Omental fat pad (tissue), 3 donors: ENCODE measurements at regions not wholly inside any gene's neighbourhood (a gene's known extent, or its start where the extent isn't known, plus 50 kb on each side); places are given as distances from the start of the nearest gene placed in this dataset.

Source experiments
- ATAC-seq: fragments of 150-250 bp; one replicate; pipeline ENCODE4 v1.9.1; 2016; ENCODE audit warnings: mild to moderate bottlenecking, moderate library complexity; ENCODE audit not compliant: low FRiP score
- DNase-seq: peaks from one replicate; pipeline ENCODE4 v3.0.0-alpha.2; 2019; ENCODE audit warnings: low spot score
- CTCF ChIP-seq, 3 donors: fragments of 450-650 bp; IDR thresholded peaks; one replicate each; pipeline ENCODE4 v1.5.1; 2016 to 2017; ENCODE audit warnings: antibody characterized with exemption in 3 of 3, mild to moderate bottlenecking in 3 of 3, moderate library complexity in 2 of 3

- ATAC-seq (no peak), DNase-seq (no peak)
- TF ChIP-seq CTCF (IDR thresholded peaks at IDR 0.05): no peak
Observed at GRCh38 chr15:98142572-98142971, 182.1 kb downstream of the ARRDC4 start.

- no peak for TF ChIP-seq CTCF (IDR thresholded peaks at IDR 0.05)
- ATAC-seq (no peak), DNase-seq (no peak)
Observed at GRCh38 chr15:98143116-98143515, 182.6 kb downstream of the ARRDC4 start.

GRCh38 chr15:98144388-98144787 is 183.9 kb downstream of the ARRDC4 start:
- TF ChIP-seq CTCF (IDR thresholded peaks at IDR 0.05): no peak
- ATAC-seq (no peak), DNase-seq (no peak)

GRCh38 chr15:98146031-98146820 is 185.7 kb downstream of the ARRDC4 start:
- DNase-seq (no peak), ATAC-seq (no peak)
- TF ChIP-seq CTCF (IDR thresholded peaks at IDR 0.05): no peak

GRCh38 chr15:98147415-98147814 is 186.9 kb downstream of the ARRDC4 start:
- no peak for TF ChIP-seq CTCF (IDR thresholded peaks at IDR 0.05)
- ATAC-seq: no peak

GRCh38 chr15:98150084-98150483 is 189.6 kb downstream of the ARRDC4 start:
- TF ChIP-seq CTCF (IDR thresholded peaks at IDR 0.05): no peak
- ATAC-seq: no peak
- no peak for DNase-seq

More at GRCh38 chr15:98147415-98147814, 186.9 kb downstream of the ARRDC4 start:
- no peak for DNase-seq

GRCh38 chr15:98150536-98150935 is 190.0 kb downstream of the ARRDC4 start:
- no peak for DNase-seq
- ATAC-seq: no peak
- no peak for TF ChIP-seq CTCF (IDR thresholded peaks at IDR 0.05)
